ENCODE measurements at regions not wholly inside any gene's neighbourhood (a gene's known extent, or its start where the extent isn't known, plus 50 kb on each side); places are given as distances from the start of the nearest gene placed in this dataset.

DNA sequence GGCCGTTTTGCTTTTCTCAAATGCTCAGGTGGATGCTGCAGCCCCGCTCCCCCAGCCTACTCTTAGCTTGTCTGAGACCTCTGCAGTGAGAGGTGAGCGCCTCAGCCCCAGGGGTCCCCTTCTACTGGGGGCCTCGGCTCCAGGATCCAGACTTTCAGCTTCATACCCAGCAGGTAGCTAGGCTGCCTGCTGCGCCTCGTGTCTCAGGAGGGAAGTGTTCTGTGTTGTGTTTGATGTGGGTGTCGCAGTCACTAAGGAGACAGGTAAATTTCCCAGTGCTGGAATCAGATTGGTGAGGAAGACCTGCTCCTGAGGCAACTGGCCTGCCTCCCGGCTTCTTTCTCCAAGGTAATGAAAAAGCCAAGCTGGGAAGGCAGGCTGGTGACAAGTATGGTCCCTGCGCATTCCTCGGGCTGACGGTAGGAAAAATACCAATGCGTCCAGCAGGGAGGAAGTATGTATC is 604.0 kb upstream of the SALL1 start (continued):
- TF ChIP-seq CBX5 (CRISPR knock-in tag; IDR thresholded peaks at IDR 0.05; ENCODE audit: borderline replicate concordance) (no peak), EED (CRISPR knock-in tag; IDR thresholded peaks at IDR 0.05) (no peak), GABPA (IDR thresholded peaks at IDR 0.05; ENCODE audit: low read depth, low read length) (no peak), GABPA (CRISPR knock-in tag; IDR thresholded peaks at IDR 0.05; ENCODE audit: low read depth) (no peak)
- TF ChIP-seq, protein P1, sequence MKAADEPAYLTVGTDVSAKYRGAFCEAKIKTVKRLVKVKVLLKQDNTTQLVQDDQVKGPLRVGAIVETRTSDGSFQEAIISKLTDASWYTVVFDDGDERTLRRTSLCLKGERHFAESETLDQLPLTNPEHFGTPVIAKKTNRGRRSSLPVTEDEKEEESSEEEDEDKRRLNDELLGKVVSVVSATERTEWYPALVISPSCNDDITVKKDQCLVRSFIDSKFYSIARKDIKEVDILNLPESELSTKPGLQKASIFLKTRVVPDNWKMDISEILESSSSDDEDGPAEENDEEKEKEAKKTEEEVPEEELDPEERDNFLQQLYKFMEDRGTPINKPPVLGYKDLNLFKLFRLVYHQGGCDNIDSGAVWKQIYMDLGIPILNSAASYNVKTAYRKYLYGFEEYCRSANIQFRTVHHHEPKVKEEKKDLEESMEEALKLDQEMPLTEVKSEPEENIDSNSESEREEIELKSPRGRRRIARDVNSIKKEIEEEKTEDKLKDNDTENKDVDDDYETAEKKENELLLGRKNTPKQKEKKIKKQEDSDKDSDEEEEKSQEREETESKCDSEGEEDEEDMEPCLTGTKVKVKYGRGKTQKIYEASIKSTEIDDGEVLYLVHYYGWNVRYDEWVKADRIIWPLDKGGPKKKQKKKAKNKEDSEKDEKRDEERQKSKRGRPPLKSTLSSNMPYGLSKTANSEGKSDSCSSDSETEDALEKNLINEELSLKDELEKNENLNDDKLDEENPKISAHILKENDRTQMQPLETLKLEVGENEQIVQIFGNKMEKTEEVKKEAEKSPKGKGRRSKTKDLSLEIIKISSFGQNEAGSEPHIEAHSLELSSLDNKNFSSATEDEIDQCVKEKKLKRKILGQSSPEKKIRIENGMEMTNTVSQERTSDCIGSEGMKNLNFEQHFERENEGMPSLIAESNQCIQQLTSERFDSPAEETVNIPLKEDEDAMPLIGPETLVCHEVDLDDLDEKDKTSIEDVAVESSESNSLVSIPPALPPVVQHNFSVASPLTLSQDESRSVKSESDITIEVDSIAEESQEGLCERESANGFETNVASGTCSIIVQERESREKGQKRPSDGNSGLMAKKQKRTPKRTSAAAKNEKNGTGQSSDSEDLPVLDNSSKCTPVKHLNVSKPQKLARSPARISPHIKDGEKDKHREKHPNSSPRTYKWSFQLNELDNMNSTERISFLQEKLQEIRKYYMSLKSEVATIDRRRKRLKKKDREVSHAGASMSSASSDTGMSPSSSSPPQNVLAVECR (CRISPR knock-in tag; IDR thresholded peaks at IDR 0.05; ENCODE audit: borderline replicate concordance): no peak
- TF ChIP-seq, protein P2, sequence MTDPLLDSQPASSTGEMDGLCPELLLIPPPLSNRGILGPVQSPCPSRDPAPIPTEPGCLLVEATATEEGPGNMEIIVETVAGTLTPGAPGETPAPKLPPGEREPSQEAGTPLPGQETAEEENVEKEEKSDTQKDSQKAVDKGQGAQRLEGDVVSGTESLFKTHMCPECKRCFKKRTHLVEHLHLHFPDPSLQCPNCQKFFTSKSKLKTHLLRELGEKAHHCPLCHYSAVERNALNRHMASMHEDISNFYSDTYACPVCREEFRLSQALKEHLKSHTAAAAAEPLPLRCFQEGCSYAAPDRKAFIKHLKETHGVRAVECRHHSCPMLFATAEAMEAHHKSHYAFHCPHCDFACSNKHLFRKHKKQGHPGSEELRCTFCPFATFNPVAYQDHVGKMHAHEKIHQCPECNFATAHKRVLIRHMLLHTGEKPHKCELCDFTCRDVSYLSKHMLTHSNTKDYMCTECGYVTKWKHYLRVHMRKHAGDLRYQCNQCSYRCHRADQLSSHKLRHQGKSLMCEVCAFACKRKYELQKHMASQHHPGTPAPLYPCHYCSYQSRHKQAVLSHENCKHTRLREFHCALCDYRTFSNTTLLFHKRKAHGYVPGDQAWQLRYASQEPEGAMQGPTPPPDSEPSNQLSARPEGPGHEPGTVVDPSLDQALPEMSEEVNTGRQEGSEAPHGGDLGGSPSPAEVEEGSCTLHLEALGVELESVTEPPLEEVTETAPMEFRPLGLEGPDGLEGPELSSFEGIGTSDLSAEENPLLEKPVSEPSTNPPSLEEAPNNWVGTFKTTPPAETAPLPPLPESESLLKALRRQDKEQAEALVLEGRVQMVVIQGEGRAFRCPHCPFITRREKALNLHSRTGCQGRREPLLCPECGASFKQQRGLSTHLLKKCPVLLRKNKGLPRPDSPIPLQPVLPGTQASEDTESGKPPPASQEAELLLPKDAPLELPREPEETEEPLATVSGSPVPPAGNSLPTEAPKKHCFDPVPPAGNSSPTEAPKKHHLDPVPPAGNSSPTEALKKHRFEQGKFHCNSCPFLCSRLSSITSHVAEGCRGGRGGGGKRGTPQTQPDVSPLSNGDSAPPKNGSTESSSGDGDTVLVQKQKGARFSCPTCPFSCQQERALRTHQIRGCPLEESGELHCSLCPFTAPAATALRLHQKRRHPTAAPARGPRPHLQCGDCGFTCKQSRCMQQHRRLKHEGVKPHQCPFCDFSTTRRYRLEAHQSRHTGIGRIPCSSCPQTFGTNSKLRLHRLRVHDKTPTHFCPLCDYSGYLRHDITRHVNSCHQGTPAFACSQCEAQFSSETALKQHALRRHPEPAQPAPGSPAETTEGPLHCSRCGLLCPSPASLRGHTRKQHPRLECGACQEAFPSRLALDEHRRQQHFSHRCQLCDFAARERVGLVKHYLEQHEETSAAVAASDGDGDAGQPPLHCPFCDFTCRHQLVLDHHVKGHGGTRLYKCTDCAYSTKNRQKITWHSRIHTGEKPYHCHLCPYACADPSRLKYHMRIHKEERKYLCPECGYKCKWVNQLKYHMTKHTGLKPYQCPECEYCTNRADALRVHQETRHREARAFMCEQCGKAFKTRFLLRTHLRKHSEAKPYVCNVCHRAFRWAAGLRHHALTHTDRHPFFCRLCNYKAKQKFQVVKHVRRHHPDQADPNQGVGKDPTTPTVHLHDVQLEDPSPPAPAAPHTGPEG (CRISPR knock-in tag; IDR thresholded peaks at IDR 0.05): no peak
